Gastroesophageal sphincter (tissue), 4 donors: ENCODE measurements at regions not wholly inside any gene's neighbourhood (a gene's known extent, or its start where the extent isn't known, plus 50 kb on each side); places are given as distances from the start of the nearest gene placed in this dataset.

Experiments used
- ATAC-seq: fragments of 150-250 bp; one replicate; pipeline ENCODE4 v1.9.1; 2016; ENCODE audit warnings: mild to moderate bottlenecking, moderate library complexity
- H3K27ac ChIP-seq, 4 donors: fragments of 200-600 bp; sonication (generic) in 3 of 4; 1 replicate in 3 of 4; 2 replicates in 1 of 4; pipeline ENCODE4 v1.5.1; 2016 to 2019
- H3K27me3 ChIP-seq: fragments of 200-600 bp; sonication (generic); one replicate; pipeline ENCODE4 v1.5.1; 2019
- H3K36me3 ChIP-seq, 2 donors: fragments of 200-600 bp; sonication (generic); one replicate each; pipeline ENCODE4 v1.5.1; 2019; ENCODE audit warnings: control low read depth in 1 of 2
- H3K4me1 ChIP-seq, 3 donors: fragments of 200-600 bp; sonication (generic); 1 replicate in 2 of 3; 2 replicates in 1 of 3; pipeline ENCODE4 v1.5.1; 2016 to 2019; ENCODE audit warnings: control low read depth in 2 of 3
- H3K4me3 ChIP-seq, 2 donors: fragments of 200-600 bp; sonication (generic); one replicate each; pipeline ENCODE4 v1.5.1; 2019; ENCODE audit warnings: mild to moderate bottlenecking in 1 of 2, moderate library complexity in 1 of 2
- H3K9me3 ChIP-seq, 3 donors: fragments of 200-600 bp; sonication (generic); one replicate each; pipeline ENCODE4 v1.5.1; 2017 to 2019; ENCODE audit warnings: control low read depth in 2 of 3
- CTCF ChIP-seq, 4 experiments: fragments of 200-600 bp in 2 of 4; fragments of 450-650 bp in 2 of 4; sonication (generic) in 1 of 4; IDR thresholded peaks; one replicate each; pipeline ENCODE4 v1.5.1; 2017 to 2019; ENCODE audit warnings: antibody characterized with exemption in 4 of 4, mild to moderate bottlenecking in 2 of 4, moderate library complexity in 2 of 4
- EP300 ChIP-seq: sonication (generic); formaldehyde crosslinking; IDR thresholded peaks from one replicate; pipeline ENCODE4 v1.6.1; 2017; ENCODE audit warnings: antibody characterized with exemption, mild to moderate bottlenecking
- POLR2A ChIP-seq, 2 donors: fragments of 450-650 bp; IDR thresholded peaks; one replicate each; pipeline ENCODE4 v1.6.1; 2017; ENCODE audit warnings: antibody characterized with exemption in 2 of 2, mild to moderate bottlenecking in 2 of 2, moderate library complexity in 1 of 2
- POLR2AphosphoS5 ChIP-seq: sonication (generic); formaldehyde crosslinking; IDR thresholded peaks from one replicate; pipeline ENCODE4 v1.6.1; 2017; ENCODE audit warnings: antibody characterized with exemption
- whole genome bisulfite sequencing, 2 donors: methylation state at CpG; one replicate each; pipeline ENCODE4 v1.1.5; 2018; ENCODE audit warnings: low coverage in 1 of 2; 5-methylcytosine and 5-hydroxymethylcytosine counted together

- Histone ChIP-seq H3K4me3 (no peak overlapping the region), H3K27ac (no peak overlapping the region), H3K36me3 (no peaks in the 10 kb centered on the region), H3K4me1 (no peaks in the 10 kb centered on the region), H3K9me3 (no peaks in the 10 kb centered on the region), H3K27me3 (no peaks in the 10 kb centered on the region)
- ATAC-seq = no peak
- TF ChIP-seq EP300 (no peak), POLR2AphosphoS5 (no peak), POLR2A (IDR thresholded peaks at IDR 0.05) (no peak), CTCF (IDR thresholded peaks at IDR 0.05) (no peak)
- WGBS, 2 donors = 33 to 45% methylated on average over 1 of the region's 1 CpG
These were observed 1503.2 kb downstream of the HACE1 start for GRCh38 chr6:103356531-103356930.

DNA sequence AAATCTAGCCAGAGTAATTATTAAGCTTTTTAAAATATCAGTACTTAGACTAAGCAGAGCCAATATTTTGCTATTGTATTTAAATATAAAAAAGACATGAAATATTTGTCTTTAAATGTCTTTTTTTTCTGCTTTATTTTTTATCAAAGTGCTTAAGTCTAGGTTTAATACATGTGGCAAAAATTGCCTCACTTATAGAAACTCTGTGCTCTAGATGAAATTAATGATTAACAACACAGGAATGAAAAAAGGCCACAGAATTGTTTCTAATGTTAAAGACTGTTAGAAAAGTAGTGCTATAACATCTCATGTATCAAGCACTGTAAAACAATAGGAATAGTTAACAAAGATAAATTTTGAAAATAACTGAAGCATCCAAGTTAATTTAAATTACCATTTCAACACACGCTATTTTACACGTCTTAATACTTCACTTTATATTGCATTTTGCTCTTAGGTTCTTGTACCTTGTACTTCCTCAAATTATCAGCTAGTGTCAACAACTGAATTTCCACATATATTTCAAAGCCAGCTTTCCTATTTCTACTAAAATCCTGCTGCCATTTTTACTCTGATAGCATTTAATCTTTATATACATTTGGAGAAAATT is 1515.1 kb downstream of the HACE1 start:
- WGBS, 2 donors = 62 to 72% methylated on average over 2 of the region's 2 CpGs
- Histone ChIP-seq H3K4me1 (no peaks in the 10 kb centered on the region), H3K27me3 (no peaks in the 10 kb centered on the region), H3K9me3 (no peaks in the 10 kb centered on the region), H3K4me3 (no peak overlapping the region), H3K36me3 (no peaks in the 10 kb centered on the region), H3K27ac (no peak overlapping the region)
- TF ChIP-seq CTCF (IDR thresholded peaks at IDR 0.05) (no peak), POLR2AphosphoS5 (no peak), POLR2A (IDR thresholded peaks at IDR 0.05) (no peak), EP300 (no peak)
- ATAC-seq = no peak

GRCh38 chr6:103335412-103335811 is 1524.3 kb downstream of the HACE1 start:
- no peaks in the 10 kb centered on the region for H3K36me3 ChIP-seq
- no peak overlapping the region for H3K4me3 ChIP-seq
- WGBS, 2 donors = 58 to 61% methylated on average over 2 of the region's 2 CpGs
- no peaks in the 10 kb centered on the region for H3K4me1 ChIP-seq
- no peaks in the 10 kb centered on the region for H3K9me3 ChIP-seq
- TF ChIP-seq EP300 (no peak), POLR2A (IDR thresholded peaks at IDR 0.05) (no peak), POLR2AphosphoS5 (no peak), CTCF (IDR thresholded peaks at IDR 0.05) (no peak)
- peaks cover 5% of the 10 kb centered on the region for H3K27me3 ChIP-seq
- no peak for ATAC-seq
- no peak overlapping the region for H3K27ac ChIP-seq

DNA sequence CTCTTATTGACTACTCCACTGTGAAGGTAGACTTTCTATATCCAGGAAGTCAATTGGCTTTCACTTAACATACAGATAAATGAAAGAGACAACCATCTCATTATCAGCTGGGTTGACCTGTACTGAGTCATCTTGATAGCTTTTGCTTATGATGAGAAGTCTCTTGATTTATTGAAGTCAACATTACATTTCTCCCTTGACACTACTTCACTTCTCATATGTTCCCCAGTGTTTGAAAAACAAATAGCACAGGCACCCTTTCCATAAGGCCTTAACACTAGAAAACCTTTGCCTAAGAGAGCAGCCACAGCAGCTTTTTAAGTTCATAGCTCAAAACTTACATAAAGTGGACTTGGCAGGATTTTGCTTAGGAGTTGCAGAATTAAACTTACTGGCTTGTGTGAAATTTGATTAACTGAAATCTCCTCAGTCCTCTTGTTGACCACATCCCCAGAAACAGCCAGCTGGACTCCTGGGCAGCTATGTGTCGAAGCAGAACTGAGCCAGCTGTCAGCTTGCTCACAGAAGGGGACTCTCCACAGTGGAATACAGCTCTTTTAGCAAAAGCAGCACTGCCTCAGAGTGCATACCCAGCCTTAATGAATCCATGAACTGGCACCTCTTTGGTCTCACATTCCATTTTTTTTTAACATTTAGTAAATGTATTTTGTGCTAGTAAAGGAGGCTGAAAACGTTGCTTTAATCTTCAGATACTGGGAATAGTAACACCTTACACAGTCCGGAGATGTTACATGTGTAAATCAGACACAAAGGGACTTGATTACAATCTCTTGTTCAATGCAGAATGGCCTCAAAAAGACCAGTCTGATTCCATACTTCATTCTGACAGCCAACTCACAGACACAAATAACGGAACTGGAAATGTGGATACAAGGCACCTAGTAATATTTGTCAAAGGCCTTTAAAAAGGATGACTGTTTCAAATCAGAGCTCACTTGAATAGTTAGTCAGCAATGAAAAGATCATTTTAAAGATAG is 1532.7 kb downstream of the HACE1 start:
- Histone ChIP-seq H3K27me3 (peaks cover 4% of the 10 kb centered on the region), H3K27ac (no peak overlapping the region), H3K9me3 (no peaks in the 10 kb centered on the region), H3K4me1 (peaks cover 0 to 9% (median 0%) of the 10 kb centered on the region in 3 donors), H3K4me3 (no peak overlapping the region), H3K36me3 (no peaks in the 10 kb centered on the region)
- WGBS, 2 donors = 34 to 43% methylated on average over 3 to 4 of the region's 4 CpGs
- no peak for TF ChIP-seq CTCF (IDR thresholded peaks at IDR 0.05)
- no peak for TF ChIP-seq POLR2AphosphoS5
- no peak for TF ChIP-seq POLR2A (IDR thresholded peaks at IDR 0.05)
- TF ChIP-seq EP300 = no peak
- no peak for ATAC-seq
